HEK293 (cell line): ENCODE measurements at regions not wholly inside any gene's neighbourhood (a gene's known extent, or its start where the extent isn't known, plus 50 kb on each side); places are given as distances from the start of the nearest gene placed in this dataset.

Source experiments
- HOXA7 ChIP-seq: sonication (generic); formaldehyde crosslinking; IDR thresholded peaks from 2 replicates; pipeline ENCODE4 v1.8.1; 2022; ENCODE audit warnings: missing genetic modification reagents, borderline replicate concordance
- KLF1 ChIP-seq: fragments of 450-650 bp; formaldehyde crosslinking; IDR thresholded peaks from 2 replicates; pipeline ENCODE4 v1.5.1; 2016; ENCODE audit warnings: missing biosample characterization, missing genetic modification characterization
- ZFP37 ChIP-seq: fragments of 450-650 bp; formaldehyde crosslinking; IDR thresholded peaks from 2 replicates; pipeline ENCODE4 v1.5.1; 2016; ENCODE audit warnings: missing biosample characterization, missing genetic modification characterization

DNA sequence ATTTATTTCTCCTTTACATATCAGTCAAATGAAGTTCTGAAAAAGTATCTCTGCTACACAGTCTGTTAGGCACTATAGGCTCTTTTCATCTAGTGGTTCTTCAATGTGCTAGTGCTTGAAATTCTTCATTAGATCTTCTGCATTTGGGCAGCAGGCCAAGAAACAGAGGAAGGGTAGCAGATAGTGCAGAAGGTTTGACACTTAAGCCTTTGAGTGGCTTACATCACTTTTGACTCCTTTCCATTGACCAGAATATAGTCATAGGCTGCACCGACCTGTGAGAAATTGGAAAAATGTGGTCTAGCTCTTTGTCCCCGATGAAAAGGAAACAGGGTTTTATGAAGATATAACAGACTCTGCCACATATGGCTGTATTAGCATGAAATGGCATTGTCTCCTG lies 459.5 kb upstream of the PTGER4 start:
- TF ChIP-seq ZFP37 (no peak), HOXA7 (no peak), KLF1 (tag by site-specific recombination) (no peak)
